ENCODE measurements at regions not wholly inside any gene's neighbourhood (a gene's known extent, or its start where the extent isn't known, plus 50 kb on each side); places are given as distances from the start of the nearest gene placed in this dataset.
"Not testable (repeated sequence)": the region's sequence is repeated elsewhere in the genome, so short reads cannot be mapped to it uniquely, and the experiment has no call there.

DNA sequence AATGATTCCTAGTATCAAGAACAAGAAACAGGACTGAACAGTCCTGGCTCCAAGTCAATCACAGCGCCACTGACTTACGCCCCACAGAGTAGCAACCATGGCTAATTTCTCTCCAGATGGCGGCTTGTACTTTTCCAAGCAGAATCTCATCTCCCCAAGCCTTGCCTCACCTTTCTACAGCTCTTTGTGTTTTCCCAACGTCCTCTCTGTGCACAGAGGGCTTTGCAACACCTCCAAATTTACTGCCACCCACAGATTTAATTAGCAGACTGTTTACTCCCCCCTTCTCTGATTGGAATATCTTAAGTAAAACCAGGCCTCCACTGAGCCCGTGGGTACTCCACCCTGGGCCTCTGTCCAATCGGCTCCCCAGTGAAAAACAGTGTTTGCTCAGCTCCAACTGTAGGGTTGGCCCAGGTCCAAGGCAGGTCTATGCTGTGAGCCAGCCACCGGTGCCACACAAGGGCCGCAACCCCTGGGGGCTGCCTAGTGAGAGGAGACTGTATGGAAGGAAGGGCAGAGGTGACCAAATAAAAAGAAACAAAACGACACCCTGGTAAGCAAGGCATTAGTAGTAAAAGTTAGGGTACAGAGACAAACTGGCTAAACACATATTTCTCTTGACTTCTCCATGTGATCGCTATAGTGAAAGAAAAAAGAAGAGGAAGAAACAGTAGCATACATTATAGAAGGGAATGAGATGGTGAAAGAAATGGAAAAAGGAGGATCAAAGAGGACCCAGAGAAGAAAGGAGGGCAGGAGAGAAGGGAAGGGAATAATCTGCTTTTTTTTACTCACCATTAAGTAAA lies 128.4 kb upstream of the SOD1 start:
- DNase-seq = peak; percentile 91

DNA sequence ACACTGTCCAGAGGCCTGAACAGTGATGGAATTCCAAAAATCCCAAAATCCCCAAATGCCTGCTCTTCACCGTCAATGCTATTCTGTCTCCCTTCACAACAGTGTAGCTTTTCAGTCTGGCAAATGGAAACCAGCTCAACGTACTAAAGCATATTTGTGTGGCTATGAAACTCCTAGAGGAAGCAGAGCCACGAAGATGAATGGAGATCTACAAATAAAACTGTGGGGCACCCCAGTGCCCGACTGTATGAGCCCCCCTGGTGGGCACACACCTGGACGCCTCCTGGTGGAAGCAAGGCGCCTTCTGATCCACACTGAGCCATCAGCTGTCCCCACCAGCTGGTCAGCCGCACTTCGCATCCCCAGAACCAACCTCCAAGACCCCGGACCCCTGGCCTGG lies 129.1 kb upstream of the SOD1 start:
- no peak for DNase-seq

DNA sequence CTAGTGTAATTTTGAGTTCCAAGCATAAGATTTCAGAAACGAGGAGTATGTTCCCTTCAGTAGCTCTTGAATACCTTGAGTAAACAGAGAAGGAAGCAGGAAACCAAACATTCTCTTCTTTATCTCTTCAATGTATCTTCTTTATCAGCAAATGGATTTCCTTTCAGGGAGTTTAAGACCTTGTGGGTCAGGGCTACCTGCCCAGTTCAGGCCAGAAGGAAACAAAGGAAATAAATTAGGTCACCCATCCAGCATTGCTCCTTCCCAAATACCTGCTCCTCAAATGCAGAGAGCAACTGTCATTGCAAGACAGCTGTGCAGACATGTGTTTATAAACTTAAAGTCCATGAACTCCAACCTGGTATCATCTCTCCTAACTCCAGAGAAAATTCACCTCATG lies 130.1 kb upstream of the SOD1 start:
- DNase-seq = no peak

DNA sequence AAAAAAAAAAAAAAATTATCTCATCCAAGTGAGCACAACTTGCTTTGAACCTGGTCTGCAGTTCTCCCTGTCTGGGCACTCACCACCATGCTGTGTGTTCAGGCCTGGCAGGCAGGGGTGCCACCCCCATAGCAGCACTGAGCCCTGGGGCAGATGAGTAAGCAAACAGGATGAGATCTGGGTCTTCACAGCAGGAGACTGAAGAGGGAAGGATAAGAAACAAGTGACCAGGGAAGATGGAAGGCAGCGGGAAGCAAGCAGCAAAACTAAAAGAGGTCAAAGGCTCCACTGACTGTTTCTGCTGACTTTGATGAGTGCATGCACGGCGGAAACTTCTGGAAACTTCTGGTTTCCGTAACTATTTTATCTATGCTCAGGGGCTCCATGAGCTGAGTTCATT lies 133.5 kb upstream of the SOD1 start:
- DNase-seq = no peak

DNA sequence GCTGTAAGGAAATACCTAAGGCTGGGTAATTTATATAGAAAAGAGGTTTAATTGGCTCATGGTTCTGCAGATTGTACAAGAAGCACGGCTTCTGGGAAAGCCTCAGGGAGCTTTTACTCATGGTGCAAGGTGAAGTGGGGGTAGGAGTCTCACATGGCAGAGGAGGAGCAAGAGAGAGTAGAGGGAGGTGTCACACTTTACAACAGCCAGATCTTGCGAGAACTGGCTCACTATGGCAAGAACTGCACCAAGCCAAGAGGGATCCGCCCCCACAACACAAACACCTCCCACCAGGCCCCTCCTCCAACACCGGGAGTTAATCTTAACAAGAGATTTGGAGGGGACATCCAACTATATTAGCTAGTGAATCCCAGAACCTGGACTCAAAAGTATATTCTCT lies 135.4 kb upstream of the SOD1 start:
- no peak for DNase-seq

DNA sequence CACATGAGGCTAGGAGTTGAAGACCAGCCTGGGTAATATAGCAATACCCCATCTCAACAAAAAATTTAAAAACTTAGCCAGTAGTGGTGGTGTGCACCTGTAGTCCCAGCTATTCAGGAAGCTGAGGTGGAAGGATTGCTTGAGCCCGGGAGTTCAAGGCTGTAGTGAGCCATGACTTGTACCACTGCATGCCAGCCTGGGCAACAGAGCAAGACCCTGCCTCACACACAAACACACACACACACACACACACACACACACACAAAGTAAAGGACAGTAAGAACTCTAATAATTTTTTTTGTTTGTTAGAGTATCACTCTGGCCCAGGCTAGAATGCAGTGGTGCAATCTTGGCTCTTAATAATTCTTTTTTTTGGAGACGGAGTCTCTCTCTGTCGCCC lies 138.0 kb upstream of the SOD1 start:
- no peak for DNase-seq

DNA sequence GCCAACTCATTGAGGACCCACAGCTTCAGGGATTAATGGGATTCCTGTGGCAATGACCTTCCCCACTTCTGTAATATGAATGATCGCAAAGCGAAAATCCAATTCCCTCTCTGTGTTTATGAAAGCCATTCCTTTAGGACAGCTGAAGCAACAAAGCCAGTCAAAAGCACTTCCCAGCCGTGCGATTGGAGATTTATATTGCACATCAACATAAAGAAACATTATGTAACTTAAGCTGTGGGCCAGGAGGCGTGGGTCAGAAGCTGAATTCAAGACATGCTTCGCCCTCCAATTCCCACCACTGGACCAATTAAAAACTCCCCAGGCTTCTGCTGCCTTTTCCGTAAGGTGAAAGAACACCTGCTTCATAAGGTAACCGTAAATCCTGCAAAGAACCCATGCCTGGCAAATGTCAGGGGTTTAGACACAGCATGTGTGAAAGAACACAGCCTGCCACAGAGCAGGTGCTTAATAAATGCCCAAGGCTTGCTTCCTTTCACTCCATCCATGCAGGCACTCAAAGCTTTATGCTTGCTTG lies 138.9 kb upstream of the SOD1 start:
- DNase-seq = peak; percentile 82

DNA sequence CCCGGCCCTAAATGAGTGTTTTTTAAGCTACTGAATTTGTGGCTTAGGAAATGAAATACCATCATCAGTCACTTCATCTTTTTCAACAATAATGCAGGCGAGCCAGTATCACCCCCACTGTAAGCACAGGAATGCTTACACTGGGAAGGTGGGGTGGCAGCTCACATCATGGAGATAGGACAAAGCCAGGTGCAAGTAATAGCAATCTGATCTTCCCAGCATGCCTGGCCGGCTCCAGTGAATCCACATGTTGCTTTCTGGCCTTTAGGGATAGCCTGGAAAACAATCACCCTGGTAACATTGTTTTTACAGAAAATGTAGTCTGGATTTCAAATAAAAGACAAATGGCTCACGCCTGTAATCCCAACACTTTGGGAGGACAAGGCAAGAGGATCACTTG lies 140.9 kb upstream of the SOD1 start:
- no peak for DNase-seq

DNA sequence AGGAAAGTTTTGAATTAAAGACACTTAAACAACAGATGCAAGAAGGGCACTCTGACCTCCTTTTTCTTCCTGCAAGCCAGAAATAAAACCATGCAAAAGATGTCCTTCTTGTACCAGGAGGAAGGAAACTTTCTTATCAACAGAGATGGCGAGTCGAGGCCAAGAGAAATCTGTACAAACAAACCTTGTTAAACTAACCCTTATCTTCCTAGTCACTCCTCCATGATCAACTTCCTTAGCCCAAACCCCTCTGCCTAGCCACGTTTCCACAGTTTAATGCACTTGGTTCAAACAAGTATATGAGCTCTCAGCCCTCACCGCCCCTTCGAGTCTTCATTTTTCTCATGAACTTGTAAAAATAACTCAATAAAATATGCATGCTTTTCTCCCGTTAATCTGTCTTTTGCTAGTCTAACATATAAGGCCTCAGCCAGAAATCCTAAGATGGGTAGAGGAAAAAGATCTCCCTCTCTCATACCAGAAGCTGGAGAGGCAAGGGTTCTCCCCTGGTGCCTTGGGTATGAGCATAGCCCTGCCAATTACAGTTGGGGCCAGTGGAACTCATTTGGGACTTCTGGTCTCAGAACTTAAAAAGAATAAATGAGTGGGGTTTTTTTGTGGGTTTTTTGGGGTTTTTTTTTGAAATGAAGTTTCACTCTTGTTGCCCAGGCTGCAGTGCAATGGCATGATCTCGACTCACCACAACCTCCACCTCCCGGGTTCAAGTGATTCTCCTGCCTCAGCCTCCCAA lies 141.7 kb upstream of the SOD1 start:
- DNase-seq = no peak

DNA sequence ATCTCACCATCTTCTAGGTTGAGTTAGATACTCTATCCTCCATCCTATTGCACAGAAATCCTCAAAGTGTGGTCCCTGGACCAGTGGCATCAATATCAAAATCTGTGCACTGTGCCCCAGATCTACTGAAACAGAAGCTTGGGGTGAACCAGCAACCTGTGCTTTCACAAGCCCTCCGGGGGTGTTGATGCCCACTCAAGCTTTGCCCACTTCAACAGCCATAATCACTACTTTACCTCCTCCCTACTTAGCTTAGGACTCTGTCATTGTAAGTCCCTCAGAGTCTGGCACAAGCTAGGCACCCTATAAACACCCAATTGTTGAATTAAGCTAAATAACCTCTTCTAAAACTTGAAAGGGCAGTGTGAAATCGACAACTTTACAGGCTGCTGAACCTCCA lies 144.2 kb upstream of the SOD1 start:
- no peak for DNase-seq

DNA sequence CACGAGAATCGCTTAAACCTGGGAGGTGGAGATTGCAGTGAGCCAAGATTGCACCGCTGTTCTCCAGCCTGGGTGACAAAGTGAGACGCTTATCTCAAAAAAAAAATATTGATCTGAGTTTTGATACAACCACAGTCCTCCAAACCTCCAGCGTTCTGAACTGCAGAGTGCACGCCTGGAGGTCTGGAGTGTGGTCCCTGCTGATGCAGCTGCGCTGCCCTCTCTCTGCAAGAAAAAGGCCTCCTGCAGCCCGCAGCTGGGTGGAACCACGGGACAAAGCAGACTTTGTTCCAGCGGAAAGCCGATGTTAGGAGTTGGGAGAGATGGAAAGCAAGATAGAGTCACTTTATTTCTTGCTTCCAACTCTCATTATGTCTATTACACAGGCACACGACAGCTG lies 144.9 kb upstream of the SOD1 start:
- DNase-seq = peak; percentile 47

DNA sequence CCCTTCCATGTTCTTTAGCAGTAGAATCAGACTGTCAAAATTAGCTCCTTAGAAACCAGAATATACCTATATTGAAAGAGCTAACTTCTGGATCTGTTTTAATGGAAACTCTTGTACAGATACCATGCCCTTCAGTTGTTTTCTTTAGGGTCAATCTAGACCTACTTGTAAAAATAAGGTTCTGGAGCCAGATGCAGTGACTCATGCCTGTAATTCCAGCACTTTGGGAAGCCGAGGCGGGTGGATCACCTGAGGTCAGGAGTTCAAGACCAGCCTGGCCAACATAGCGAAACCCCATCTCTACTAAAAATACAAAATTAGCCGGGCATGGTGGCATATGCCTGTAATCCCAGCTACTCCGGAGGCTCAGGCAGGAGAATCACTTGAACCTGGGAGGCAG lies 146.0 kb upstream of the SOD1 start:
- DNase-seq = not testable (repeated sequence)

DNA sequence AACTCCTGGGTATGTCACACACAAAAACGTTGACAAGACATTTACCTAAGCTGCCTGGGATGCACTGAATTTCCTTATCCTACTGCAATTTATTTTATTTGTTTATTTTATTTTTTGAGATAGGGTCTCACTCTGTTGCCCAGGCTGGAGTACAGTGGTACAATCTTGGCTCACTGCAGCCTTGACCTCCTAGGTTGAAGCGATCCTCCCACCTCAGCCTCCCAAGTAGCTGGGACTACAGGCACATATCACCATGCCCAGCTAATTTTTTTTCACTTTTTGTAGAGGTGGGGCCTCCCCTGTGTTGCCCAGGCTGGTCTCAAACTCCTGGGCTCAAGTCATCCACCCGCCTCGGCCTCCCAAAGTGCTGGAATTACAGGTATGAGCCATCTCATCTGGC lies 147.5 kb upstream of the SOD1 start:
- DNase-seq = not testable (repeated sequence)

DNA sequence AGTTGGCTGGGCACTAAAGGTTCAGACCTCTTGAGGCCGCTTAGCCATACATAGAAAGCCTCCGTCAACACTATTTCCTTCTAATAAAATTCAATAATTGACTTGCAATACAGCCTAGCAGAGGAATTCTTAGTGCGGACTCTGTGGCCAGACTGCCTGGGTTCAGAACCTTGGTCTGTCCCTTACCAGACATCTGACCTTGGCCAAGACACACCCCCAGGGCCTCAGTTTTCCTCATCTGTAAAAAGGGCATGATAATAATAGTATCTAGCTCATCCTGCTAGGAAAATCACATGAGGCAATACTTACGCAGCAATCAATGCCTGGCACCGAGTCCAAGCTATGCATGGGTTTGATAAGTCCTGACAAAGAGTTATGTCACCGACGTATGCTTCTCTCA lies 148.2 kb upstream of the SOD1 start:
- DNase-seq = no peak

DNA sequence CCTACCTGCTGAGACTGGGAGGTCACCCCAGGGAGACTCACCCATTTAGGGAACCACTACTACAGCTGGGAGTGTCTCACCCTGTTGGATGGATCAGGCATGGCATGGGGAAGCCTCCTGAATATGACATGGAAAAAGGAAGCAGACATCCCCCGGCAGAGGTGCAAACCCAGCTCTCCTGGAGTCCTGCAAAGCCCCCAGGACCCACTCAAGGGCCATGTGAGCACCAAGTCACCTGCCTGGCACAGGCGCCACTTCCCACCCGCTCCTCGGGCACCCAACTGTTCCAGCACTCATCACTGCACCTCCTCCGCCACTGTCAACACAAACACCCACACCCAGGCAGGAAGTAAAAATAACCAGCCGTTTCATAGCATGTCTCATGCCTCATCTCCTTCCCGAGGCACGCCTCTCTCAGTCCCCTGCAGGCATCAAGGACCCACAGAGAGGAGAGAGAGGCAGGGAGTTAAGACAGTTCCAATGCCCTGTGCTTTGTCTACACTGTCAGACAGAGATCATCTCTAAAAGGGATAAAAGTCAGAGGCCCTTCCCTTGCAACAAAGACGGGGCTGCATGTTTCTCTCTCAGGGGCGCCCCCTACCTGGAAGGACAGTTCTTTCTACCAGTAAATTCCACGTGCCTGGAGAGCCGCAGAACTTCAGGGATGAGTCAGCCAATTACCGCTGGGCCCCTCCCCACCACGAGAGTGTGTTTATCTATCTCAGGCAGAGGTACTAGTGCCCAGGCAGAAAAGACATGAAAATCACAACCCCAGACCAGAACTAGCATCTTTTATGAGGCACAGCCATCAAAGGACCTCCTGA lies 150.1 kb upstream of the SOD1 start:
- DNase-seq = no peak

DNA sequence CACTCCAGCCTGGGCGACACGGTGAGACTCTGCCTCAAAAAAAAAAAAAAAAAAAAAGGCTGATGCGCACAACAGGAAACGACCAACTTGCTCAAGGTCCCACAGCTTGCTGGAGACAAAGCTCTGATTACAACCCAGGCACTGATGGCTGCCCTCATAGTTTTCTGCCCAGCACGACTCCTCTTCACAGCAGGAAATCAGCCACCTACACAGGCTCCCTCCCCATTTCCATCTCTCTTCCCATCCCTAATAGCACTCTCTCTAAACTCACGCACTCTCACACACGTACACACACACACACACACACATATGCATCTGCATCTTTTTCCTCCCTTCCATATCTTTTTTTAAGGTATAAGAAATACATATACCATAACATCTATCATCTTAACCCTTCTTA lies 153.5 kb upstream of the SOD1 start:
- no peak for DNase-seq

DNA sequence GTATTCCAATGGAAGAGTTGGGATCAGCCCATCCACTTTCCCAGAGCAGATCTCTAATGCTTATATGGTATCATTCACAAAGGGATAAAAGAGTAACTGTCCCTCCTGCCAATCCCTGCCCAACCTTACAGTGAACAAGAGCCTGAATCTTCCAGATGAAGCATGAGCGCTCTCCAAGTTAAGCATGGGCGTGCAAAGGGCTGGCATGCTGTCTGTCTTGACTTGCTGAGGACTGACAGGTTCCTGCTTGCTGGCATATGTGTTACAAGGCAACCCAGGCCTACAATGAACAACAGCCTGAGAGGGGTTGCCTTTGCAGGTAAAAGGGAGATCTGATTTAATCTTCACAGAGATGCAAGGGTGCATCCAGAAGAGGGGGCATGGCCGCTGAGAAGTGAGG lies 155.6 kb upstream of the SOD1 start:
- DNase-seq = no peak

DNA sequence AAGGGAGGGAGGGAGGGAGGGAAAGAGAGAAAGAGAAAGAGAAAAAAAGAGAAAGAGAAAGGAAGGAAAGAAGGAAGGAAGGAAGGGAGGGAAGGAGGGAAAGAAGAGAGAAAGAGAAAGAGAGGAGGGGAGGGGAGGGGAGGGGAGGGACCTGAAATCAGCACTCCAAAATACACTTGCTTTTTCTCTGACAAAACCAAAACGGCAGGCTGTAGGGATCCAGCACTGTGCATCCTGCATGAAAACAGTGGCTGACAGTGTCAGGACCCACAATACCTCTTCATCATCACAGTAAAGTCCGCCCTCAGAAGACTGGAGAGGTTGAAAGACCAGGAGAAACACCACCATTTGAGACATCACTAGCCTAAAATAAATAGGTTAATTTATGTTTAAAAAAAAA lies 156.0 kb upstream of the SOD1 start:
- no peak for DNase-seq

DNA sequence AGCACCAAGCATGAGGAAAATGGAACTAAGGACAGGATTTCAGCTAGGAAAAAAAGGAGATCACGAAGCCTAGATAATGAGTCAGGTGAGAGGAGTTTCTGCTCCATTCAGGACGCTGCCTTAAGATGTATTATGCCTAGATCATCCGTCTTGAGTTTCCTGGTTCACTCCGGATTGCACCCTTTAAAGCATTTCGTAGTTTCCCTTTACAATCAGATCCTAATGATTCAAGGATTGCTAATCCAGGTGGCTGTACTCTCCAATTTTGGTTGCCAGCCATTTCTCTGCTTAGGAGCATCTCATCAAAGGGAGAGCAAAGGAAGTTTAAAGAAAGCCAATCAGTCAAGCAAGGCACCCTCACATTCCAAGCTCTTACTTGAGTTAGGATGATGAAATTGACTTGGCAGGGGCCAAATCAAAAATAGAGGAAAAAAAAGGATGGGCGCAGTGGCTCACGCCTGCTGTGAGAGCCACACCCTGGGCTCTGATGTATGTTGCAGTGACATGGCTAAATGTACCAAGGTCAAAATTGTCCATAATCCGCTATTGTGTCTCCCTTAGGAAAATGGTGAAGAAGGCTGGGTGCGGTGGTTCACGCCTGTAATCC lies 156.9 kb upstream of the SOD1 start:
- no peak for DNase-seq

DNA sequence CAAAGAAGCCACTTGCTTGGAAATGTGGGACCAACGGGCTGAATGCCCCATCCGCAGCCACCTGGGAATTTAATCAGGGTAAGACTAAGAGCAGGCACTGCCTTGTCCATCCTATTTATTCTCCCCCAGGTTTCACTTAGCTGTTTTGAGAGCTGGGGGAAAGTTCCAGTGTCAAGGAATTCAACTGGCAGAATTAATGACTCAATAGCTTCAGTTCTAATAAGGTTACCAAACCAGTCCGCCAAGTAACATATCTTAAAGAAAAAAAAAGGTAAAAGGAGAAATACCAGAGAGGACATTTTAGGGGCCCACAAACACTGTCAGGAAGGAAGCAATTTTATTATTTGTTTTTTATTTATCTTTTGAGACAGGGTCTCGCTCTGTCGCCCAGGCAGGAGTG lies 157.6 kb upstream of the SOD1 start:
- DNase-seq = no peak

DNA sequence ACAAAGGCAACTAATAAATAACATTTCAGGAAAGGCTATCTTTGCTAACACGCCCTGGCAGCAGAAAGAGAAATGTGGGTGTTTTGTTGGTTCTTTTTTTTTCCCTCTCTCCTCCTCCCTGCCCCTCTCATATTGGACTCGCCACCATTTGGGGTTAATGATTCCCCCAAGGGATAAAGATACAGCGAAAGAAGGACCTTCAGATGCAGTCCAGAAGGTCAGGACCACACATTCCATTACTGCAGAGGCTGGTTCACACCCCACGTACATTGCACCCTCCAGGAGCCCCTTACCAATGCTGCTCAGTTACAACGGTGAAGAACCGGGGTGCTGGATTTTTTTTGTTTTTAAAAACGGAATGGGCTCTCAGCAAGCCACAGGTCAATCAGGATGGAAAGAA lies 156.9 kb upstream of the TIAM1 start:
- DNase-seq = no peak

DNA sequence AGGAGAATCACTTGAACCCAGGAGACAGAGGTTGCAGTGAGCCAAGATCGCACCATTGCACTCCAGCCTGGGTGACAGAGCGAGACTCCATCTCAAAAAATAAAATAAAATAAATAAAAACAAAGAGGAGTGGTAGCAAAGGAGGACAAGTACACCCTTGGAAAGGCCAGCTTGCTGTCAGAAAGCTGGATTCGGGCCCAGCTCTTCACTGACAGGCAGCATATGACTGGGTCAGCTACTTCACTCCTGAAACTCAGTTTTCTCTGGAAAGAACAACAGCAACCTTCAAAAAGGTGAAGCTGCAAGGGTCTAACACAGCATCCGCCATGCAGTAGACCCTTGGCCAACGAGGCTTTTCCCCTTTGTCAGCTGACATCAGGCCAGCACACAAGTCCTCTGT lies 156.0 kb upstream of the TIAM1 start:
- DNase-seq = no peak

DNA sequence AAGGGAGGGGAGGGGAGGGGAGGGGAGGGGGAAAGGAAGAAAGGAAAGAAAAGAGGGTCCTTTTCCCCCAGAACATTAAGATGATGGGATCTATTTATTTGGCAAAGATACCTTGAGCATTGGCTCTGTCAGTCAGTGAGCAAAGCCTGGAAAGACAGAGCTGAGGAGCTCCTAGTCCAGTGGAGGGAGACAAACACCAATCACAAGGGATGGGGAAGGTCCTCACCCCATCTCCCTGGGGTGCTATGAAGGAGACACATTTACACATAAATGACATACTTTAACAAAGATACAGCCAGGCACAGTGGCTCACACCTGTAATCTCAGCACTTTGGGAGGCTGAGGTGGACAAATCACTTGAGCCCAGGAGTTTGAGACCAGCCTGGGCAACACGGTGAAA lies 154.9 kb upstream of the TIAM1 start:
- no peak for DNase-seq
